ENCODE measurements at regions not wholly inside any gene's neighbourhood (a gene's known extent, or its start where the extent isn't known, plus 50 kb on each side); places are given as distances from the start of the nearest gene placed in this dataset.

DNA sequence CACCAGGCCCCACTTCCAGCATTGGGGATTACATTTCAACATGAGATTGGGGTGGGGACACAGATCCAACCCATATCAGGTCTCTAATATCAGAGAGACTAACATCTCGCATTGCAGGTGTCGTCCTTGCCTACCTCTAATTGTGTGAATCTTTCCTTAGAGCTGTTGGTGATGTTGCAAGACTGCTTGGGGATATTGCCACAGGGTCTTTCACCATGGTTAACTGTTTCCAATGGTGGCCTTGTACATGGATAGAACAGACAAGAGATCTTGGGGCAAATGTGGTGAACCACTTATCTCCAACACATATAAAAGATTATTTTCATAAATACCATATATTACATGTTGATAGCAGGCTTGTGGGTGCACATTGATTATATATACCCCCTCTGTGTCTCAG lies 270.3 kb upstream of the LINC00305 start:
- H3K4me3 ChIP-seq (ENCODE audit: low read length): no peak overlapping the region
- peaks cover 8% of the 10 kb centered on the region for H3K4me1 ChIP-seq (ENCODE audit: insufficient read depth, low read length)
- H3K27me3 ChIP-seq (ENCODE audit: insufficient read depth, low read length): peaks cover 31% of the 10 kb centered on the region
- H3K9me3 ChIP-seq (ENCODE audit: insufficient read depth, low read depth, low read length): peaks cover 4% of the 10 kb centered on the region
- H3K36me3 ChIP-seq (ENCODE audit: insufficient read depth, low read depth, low read length): no peaks in the 10 kb centered on the region
- H3K27ac ChIP-seq (ENCODE audit: low read length): no peak overlapping the region
- no peak overlapping the region for H3K9ac ChIP-seq (ENCODE audit: low read depth, low read length)

DNA sequence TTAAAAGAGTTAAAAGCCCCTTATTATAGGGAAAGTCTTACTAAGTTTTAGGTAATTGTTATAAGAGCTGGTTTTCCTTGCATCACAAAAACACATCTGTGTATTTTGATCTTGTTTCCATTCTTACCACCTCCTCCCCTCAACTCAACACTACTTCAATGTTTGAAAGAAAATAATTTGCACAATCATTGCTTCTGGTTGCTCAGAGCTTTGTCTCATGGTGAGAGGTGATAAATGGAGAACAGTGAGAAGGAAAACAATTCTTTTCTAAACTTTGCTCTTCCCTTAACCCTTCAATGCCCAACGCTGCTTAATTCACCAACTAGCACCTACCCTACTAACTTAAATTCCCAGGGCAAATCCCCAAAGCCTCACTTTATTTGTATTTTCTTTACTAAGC lies 268.1 kb upstream of the LINC00305 start:
- no peaks in the 10 kb centered on the region for H3K9me3 ChIP-seq (ENCODE audit: insufficient read depth, low read depth, low read length)
- peak overlapping the region; percentile 6; the same call in 1 of the 2 replicates for H3K4me3 ChIP-seq (ENCODE audit: low read length)
- no peaks in the 10 kb centered on the region for H3K36me3 ChIP-seq (ENCODE audit: insufficient read depth, low read depth, low read length)
- peaks cover 8% of the 10 kb centered on the region for H3K4me1 ChIP-seq (ENCODE audit: insufficient read depth, low read length)
- no peak overlapping the region for H3K9ac ChIP-seq (ENCODE audit: low read depth, low read length)
- H3K27me3 ChIP-seq (ENCODE audit: insufficient read depth, low read length): peaks cover 31% of the 10 kb centered on the region
- no peak overlapping the region for H3K27ac ChIP-seq (ENCODE audit: low read length)

DNA sequence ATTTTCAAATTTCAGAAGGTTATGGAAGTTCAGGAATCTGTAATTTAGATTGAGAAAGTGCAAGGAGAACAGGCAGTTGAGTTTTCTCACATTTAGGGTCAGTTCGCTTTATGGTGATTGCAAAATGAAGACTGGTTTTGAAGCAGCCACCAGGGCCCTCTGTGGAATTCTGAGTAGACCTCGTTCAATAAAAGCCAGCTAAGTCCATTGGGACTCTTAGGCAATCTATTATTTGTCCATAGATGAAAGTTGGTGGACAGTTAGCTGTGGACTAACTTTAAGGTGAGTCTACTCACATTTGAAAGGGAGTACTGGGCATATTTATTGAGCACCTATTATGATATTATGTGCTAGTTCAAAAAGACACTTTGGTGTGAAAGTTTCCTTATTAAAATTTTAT lies 266.3 kb upstream of the LINC00305 start:
- no peaks in the 10 kb centered on the region for H3K9me3 ChIP-seq (ENCODE audit: insufficient read depth, low read depth, low read length)
- peaks cover 8% of the 10 kb centered on the region for H3K4me1 ChIP-seq (ENCODE audit: insufficient read depth, low read length)
- H3K36me3 ChIP-seq (ENCODE audit: insufficient read depth, low read depth, low read length): no peaks in the 10 kb centered on the region
- H3K4me3 ChIP-seq (ENCODE audit: low read length): no peak overlapping the region
- H3K9ac ChIP-seq (ENCODE audit: low read depth, low read length): no peak overlapping the region
- peaks cover 31% of the 10 kb centered on the region for H3K27me3 ChIP-seq (ENCODE audit: insufficient read depth, low read length)
- H3K27ac ChIP-seq (ENCODE audit: low read length): no peak overlapping the region

DNA sequence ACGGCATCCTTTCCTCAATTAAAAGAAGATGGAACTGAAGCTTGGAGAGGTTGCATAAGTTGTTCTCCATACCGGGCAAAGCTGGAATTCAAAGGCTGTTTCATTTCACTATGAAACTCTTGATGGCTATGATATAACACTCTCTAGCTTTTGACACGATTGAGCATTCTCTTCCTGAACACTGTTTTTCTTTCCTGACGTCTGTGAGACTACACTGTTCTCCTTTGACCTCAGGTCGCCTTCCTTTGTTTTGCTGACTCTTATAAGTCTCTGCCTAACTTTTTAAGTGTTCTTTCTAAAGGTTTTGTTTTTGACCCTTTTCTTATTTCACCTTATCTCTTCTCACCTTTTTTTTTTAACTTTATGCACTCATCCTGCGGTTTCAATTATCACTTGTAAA lies 261.8 kb upstream of the LINC00305 start:
- Histone ChIP-seq H3K9ac (ENCODE audit: low read depth, low read length) (no peak overlapping the region), H3K4me3 (ENCODE audit: low read length) (no peak overlapping the region), H3K36me3 (ENCODE audit: insufficient read depth, low read depth, low read length) (no peaks in the 10 kb centered on the region)

DNA sequence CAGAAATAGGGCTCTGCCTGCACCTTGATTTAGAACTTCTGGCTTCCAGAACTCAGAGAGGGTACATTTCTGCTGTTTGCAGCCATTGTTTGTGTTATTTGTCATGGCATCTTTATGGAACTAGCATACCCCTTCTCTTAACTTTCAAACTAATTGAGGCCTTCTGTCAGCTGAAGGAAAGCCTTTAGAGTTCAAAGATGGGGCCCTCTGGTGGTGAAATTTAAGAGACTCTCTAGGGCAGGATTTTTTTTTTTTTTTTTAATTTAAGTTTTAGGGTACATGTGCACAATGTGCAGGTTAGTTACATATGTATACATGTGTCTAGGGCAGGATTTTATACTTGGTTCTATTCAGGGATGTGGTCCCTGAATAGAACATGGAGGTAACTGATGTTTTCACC lies 260.6 kb upstream of the LINC00305 start:
- Histone ChIP-seq H3K36me3 (ENCODE audit: insufficient read depth, low read depth, low read length) (no peaks in the 10 kb centered on the region), H3K27me3 (ENCODE audit: insufficient read depth, low read length) (no peaks in the 10 kb centered on the region), H3K27ac (ENCODE audit: low read length) (no peak overlapping the region), H3K4me1 (ENCODE audit: insufficient read depth, low read length) (no peaks in the 10 kb centered on the region), H3K9ac (ENCODE audit: low read depth, low read length) (no peak overlapping the region), H3K9me3 (ENCODE audit: insufficient read depth, low read depth, low read length) (no peaks in the 10 kb centered on the region), H3K4me3 (ENCODE audit: low read length) (no peak overlapping the region)

More for the DNA sequence above, 261.8 kb upstream of the LINC00305 start:
- H3K27me3 ChIP-seq (ENCODE audit: insufficient read depth, low read length): peaks cover 6% of the 10 kb centered on the region; the same call in 1 of the 2 replicates
- no peaks in the 10 kb centered on the region for H3K4me1 ChIP-seq (ENCODE audit: insufficient read depth, low read length)
- no peaks in the 10 kb centered on the region for H3K9me3 ChIP-seq (ENCODE audit: insufficient read depth, low read depth, low read length)
- no peak overlapping the region for H3K27ac ChIP-seq (ENCODE audit: low read length)

DNA sequence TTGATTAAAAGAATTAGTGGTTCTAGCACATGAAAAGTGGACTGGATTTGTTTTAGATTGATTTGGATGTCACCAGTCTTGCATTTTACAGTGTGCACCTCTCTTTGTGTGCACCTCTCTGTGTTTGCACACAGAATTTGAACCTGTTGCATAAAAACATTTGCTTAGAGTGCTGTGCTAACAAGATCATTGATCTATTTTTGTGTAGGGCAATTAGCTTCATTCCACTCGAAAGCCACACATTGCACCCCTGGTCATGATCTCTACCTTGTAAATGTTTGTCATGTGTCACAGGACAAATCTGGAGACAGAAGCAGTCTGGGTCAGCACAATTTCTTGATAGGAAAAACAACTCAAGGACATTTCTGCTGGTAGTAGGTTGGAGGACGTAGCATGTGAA lies 258.7 kb upstream of the LINC00305 start:
- Histone ChIP-seq H3K9me3 (ENCODE audit: insufficient read depth, low read depth, low read length) (no peaks in the 10 kb centered on the region), H3K36me3 (ENCODE audit: insufficient read depth, low read depth, low read length) (no peaks in the 10 kb centered on the region), H3K4me1 (ENCODE audit: insufficient read depth, low read length) (no peaks in the 10 kb centered on the region), H3K27me3 (ENCODE audit: insufficient read depth, low read length) (no peaks in the 10 kb centered on the region), H3K4me3 (ENCODE audit: low read length) (no peak overlapping the region), H3K27ac (ENCODE audit: low read length) (no peak overlapping the region), H3K9ac (ENCODE audit: low read depth, low read length) (no peak overlapping the region)

DNA sequence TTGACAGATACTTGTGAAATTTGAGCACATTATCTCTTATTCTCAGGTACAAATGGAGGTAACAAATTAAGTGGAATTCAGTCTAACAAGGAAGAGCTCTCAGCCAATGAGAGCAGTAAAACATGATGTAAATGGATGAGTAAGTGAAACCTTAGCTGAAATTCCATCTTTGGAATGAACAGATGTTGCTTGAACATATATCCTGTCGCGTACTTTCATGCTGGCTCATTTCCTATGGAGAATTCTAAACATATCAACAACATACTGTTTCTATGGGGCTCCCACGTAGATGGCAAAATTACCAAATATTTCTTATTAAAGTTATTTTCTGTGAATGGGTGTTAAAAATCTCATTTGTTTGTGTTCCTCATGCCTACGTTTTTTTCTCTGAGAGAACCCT lies 256.3 kb upstream of the LINC00305 start:
- H3K4me1 ChIP-seq (ENCODE audit: insufficient read depth, low read length): 0 out of 2 replicates have a peak, but pooled peaks cover 2% of the 10 kb centered on the region
- H3K4me3 ChIP-seq (ENCODE audit: low read length): no peak overlapping the region
- no peaks in the 10 kb centered on the region for H3K36me3 ChIP-seq (ENCODE audit: insufficient read depth, low read depth, low read length)
- H3K27me3 ChIP-seq (ENCODE audit: insufficient read depth, low read length): no peaks in the 10 kb centered on the region
- no peak overlapping the region for H3K9ac ChIP-seq (ENCODE audit: low read depth, low read length)
- H3K9me3 ChIP-seq (ENCODE audit: insufficient read depth, low read depth, low read length): no peaks in the 10 kb centered on the region
- no peak overlapping the region for H3K27ac ChIP-seq (ENCODE audit: low read length)

DNA sequence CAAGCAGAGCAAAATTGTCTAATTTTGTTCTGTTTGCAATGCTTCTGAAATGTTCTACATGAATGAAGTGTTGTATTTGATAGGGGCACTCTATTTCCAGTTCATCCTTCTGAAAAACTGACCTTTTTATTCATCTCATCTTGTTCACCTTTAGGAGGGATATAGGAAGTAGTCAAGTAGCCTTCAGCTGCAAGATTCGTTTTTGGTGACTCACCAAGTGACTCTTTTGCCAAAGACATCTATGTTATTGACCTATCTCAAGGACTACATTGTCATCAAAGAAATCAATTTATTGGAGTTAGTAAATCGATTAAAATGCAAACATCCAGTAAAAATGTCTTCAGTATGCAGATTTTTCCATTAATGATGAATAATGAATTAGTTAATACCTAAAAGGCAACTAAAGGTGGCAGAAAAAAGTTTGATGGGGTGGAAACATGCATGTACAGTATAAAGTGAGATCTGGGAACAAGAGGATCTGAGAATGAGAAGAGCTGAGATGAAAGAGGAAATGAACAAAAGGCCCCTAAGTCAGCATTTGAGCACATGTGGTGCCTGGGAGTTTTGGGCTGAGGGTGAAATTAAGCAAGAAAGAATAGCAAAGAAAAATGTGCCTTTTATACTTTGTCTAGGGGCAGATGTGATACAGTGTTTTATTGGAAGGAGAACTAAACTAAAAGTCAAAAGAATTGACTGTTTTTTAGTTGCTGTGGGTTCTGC lies 255.1 kb upstream of the LINC00305 start:
- Histone ChIP-seq H3K36me3 (ENCODE audit: insufficient read depth, low read depth, low read length) (no peaks in the 10 kb centered on the region), H3K4me3 (ENCODE audit: low read length) (no peak overlapping the region), H3K9me3 (ENCODE audit: insufficient read depth, low read depth, low read length) (no peaks in the 10 kb centered on the region), H3K9ac (ENCODE audit: low read depth, low read length) (no peak overlapping the region), H3K27ac (ENCODE audit: low read length) (no peak overlapping the region), H3K4me1 (ENCODE audit: insufficient read depth, low read length) (0 out of 2 replicates have a peak, but pooled peaks cover 2% of the 10 kb centered on the region), H3K27me3 (ENCODE audit: insufficient read depth, low read length) (no peaks in the 10 kb centered on the region)

DNA sequence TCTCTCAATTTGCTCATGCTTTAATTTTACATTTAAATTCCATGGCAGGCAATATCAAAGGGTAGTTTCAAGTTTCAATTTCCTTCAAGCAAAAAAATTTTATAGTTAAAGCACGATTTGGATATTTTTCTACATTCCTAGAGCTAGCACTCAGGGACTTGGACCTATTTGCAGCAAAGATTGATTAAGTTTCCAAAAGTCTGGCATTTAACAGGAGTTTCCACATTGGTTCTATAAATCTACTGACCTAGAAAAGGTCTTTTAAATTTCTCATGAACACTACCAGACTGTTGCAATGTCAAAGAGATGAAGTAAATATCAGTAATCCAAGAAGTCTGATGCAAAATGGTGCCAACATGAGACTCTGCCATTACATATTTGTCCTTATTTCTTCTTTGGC lies 253.7 kb upstream of the LINC00305 start:
- Histone ChIP-seq H3K9ac (ENCODE audit: low read depth, low read length) (no peak overlapping the region), H3K9me3 (ENCODE audit: insufficient read depth, low read depth, low read length) (no peaks in the 10 kb centered on the region), H3K27me3 (ENCODE audit: insufficient read depth, low read length) (no peaks in the 10 kb centered on the region), H3K36me3 (ENCODE audit: insufficient read depth, low read depth, low read length) (no peaks in the 10 kb centered on the region), H3K4me1 (ENCODE audit: insufficient read depth, low read length) (0 out of 2 replicates have a peak, but pooled peaks cover 2% of the 10 kb centered on the region), H3K4me3 (ENCODE audit: low read length) (no peak overlapping the region), H3K27ac (ENCODE audit: low read length) (no peak overlapping the region)

DNA sequence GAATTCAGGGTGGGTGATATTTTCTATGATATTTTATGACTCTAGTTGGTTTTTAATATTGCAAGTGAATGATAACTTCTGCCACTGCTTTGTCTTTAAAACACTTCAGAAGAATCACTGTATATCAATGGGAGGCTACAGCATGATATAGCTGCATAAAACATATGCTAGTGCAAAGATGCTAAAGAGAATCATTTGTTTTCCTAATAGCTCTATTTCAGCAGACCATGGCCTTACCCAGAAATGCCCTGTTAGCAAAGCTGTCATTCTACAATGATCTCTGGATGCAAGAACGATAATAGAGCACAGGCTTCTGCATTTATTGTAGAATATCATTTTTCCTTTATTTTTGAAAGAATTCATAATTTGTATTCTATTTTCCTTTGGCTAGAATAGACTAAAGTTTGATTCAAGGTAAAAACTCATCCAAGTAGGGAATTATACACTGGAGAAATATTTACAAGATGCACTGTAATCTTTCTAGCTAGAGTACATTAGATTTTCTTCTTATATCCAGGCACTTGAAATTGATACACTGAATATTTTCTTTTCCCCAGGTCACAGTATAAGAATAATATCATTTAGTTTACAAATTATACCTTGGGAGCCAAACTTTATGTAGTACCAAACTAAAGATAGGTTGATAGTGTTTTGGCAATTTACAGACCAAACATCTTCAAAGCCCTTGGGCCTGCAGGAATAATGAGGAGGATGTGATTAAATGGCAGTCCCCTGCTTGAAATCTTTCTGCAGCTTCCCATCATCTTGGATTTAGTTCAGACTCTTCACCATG lies 252.6 kb upstream of the LINC00305 start:
- Histone ChIP-seq H3K9ac (ENCODE audit: low read depth, low read length) (no peak overlapping the region), H3K9me3 (ENCODE audit: insufficient read depth, low read depth, low read length) (no peaks in the 10 kb centered on the region), H3K27ac (ENCODE audit: low read length) (no peak overlapping the region), H3K4me3 (ENCODE audit: low read length) (no peak overlapping the region), H3K4me1 (ENCODE audit: insufficient read depth, low read length) (0 out of 2 replicates have a peak, but pooled peaks cover 2% of the 10 kb centered on the region), H3K27me3 (ENCODE audit: insufficient read depth, low read length) (no peaks in the 10 kb centered on the region), H3K36me3 (ENCODE audit: insufficient read depth, low read depth, low read length) (no peaks in the 10 kb centered on the region)

DNA sequence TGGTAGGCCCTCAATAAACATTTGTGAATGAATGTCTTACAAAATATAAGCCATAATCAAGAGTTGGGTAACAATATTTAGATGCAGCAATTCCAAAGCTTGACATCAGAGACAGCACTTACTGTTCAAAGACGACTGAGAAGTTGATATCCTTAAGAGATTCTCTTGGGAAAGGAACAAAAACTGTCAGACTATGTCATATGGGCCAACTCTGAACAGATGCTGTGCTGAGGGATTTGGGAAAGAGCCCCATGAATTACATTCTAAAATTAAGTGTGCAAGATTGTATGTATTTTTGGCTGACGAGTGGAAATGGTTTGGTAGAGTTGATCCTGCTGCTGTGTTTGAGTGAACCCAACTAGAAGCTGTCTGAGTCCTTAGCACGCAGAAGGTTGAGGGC lies 250.7 kb upstream of the LINC00305 start:
- no peak overlapping the region for H3K9ac ChIP-seq (ENCODE audit: low read depth, low read length)
- H3K27me3 ChIP-seq (ENCODE audit: insufficient read depth, low read length): no peaks in the 10 kb centered on the region
- H3K36me3 ChIP-seq (ENCODE audit: insufficient read depth, low read depth, low read length): no peaks in the 10 kb centered on the region
- no peak overlapping the region for H3K4me3 ChIP-seq (ENCODE audit: low read length)
- H3K4me1 ChIP-seq (ENCODE audit: insufficient read depth, low read length): 0 out of 2 replicates have a peak, but pooled peaks cover 2% of the 10 kb centered on the region
- H3K9me3 ChIP-seq (ENCODE audit: insufficient read depth, low read depth, low read length): no peaks in the 10 kb centered on the region
- no peak overlapping the region for H3K27ac ChIP-seq (ENCODE audit: low read length)

DNA sequence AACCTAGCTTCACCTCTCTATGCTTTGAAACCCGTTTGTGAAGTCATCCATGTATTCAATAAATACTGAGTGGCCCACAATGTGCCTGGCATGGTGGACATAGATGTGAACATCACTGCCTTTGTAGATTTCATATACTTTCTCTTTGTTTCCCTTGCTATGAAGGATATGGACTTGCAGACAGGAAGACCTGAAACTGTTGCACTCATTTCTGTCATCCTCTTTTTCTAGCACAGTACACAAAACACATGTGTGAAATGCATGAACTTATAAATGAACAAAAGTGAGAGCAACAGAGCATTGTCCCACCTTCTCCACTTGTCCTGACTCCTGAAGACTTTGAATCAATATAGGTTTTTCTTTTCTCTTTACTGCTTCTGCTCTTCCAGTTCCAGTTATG lies 249.4 kb upstream of the LINC00305 start:
- no peaks in the 10 kb centered on the region for H3K36me3 ChIP-seq (ENCODE audit: insufficient read depth, low read depth, low read length)
- no peaks in the 10 kb centered on the region for H3K9me3 ChIP-seq (ENCODE audit: insufficient read depth, low read depth, low read length)
- H3K4me1 ChIP-seq (ENCODE audit: insufficient read depth, low read length): 0 out of 2 replicates have a peak, but pooled peaks cover 2% of the 10 kb centered on the region
- no peak overlapping the region for H3K4me3 ChIP-seq (ENCODE audit: low read length)
- H3K9ac ChIP-seq (ENCODE audit: low read depth, low read length): no peak overlapping the region
- H3K27ac ChIP-seq (ENCODE audit: low read length): no peak overlapping the region
- H3K27me3 ChIP-seq (ENCODE audit: insufficient read depth, low read length): no peaks in the 10 kb centered on the region
